GM19351 (cell line): ENCODE measurements at regions not wholly inside any gene's neighbourhood (a gene's known extent, or its start where the extent isn't known, plus 50 kb on each side); places are given as distances from the start of the nearest gene placed in this dataset.
"Not testable (repeated sequence)": the region's sequence is repeated elsewhere in the genome, so short reads cannot be mapped to it uniquely, and the experiment has no call there.

Experiments
- ATAC-seq: cut with Tn5 transposase; IDR thresholded peaks from one replicate; pipeline ENCODE4 v1.9.1; 2021; ENCODE audit warnings: mild to moderate bottlenecking, moderate library complexity; ENCODE audit not compliant: unreplicated experiment

DNA sequence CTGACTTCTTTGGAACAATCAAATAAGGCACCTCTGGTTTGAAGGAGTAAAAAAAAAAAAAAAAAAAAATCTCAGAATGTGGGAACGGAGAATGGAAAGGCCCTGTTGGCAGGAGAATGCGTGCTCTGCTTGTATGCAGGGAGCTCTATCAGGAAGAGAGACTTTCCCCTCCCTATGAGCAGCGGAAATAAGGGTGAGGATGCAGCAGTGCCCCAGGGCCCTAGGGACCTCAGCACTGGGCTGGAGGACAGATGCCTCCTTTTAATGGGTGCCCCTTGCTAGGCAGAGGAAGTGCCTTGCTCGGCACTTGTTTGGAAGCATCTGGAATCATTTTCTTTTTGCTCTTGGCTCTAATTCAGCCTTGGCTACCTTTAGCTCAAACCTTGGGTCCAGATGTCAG is 283.4 kb upstream of the NBPF12 start:
- not testable (repeated sequence) for ATAC-seq

DNA sequence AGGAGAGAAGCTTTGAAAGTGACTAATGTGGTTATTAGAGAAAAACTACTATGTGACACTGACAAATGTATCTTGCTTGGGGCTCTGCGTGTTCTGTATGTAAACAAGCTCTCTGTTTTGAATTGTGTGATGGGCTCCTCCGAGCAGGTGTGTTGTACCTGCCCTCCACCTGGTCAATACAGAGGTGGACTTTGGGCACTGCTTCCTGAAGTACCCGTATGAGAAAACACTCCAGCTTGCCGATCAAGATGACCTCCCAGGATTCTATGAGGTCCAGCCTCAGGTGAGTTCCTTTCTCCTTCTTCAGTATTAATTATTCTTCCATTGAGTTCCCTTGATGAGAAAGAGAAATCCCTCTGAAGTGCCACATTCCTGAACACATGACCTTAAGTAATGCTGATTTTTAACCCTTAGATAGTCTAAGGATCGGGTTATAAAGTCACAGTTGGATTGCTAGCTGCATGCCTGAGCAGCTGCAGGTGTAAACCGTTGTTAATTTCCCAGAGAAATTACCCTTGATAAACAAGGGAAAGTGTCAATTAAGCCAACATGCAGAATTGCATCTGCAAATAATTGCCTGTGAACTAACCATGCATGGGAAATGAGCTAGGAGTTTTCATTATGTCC is 292.0 kb upstream of the NBPF12 start:
- ATAC-seq: not testable (repeated sequence)

DNA sequence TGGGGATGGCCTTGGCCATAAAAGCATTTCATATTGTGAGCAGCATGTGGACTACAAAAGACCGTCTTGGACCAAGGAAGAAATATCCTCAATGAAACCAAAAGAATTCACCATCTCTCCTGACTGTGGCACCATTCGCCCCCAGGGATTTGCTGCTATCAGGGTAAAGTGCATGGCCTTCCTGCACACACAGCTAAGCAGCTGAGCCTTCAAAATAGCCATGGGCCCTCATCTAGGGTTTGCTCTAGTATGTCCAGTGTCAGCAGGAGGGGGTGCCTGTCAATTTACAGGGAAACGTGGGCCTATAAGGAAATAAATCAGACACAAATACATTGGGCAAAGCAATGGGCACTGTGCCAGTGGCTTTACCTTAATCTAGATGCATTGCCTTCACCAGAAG is 296.6 kb upstream of the NBPF12 start:
- ATAC-seq: not testable (repeated sequence)

DNA sequence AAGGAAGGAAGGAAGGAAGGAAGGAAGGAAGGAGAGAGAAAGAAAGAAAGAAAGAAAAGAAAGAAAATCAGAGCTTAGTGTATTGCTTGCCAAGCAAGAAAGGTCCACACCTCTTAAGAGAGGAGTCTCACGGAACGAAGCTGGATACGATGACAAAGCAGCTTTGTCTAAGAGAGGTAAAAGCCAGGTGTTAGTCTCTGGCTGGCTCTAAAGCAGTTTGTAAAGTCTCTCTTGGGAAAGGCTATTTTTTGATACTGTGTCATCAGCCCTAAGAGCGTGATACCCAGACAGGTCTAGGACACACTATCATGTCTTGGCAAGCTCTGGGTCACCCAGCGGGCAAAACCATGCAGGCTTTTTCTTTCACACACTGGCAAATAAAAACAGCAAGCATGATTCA is 297.5 kb upstream of the NBPF12 start:
- not testable (repeated sequence) for ATAC-seq

DNA sequence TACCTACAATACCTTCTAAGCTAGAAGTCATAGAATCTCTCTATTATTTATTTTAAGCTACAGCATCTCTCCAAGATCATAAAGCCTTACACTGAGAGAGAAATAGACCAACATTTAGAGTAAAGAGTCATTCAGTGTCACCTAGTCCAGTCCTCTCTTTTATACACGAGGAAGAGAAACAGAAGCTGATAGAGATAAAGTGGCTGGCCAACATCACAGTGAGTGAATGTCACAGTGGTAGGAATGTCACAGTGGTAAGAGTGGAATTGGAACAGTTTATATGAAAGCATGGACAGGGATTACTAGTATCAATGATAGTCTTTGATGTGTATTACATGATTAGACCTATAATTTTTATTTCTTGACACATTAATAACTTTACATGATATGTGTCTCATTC is 307.8 kb upstream of the NBPF12 start:
- not testable (repeated sequence) for ATAC-seq

DNA sequence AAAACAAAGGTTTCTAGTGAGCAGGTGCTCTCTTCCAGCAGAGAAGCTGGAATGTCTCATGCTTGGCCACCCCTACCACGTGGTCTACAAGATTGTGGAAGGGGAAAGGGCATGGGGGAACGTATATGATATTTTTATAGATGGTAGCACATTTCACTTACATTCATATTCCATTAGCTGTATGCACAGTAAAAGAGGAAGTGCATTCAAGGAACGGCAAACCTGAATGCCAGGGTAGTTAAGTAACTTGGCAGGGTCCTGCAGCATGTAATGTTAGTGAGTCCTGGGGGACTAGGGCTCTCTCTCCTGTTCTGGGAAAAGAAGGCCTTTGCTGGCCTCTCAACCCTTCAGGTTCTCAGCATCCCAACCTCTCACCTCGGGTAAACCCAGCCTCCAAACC is 319.5 kb upstream of the NBPF12 start:
- not testable (repeated sequence) for ATAC-seq

DNA sequence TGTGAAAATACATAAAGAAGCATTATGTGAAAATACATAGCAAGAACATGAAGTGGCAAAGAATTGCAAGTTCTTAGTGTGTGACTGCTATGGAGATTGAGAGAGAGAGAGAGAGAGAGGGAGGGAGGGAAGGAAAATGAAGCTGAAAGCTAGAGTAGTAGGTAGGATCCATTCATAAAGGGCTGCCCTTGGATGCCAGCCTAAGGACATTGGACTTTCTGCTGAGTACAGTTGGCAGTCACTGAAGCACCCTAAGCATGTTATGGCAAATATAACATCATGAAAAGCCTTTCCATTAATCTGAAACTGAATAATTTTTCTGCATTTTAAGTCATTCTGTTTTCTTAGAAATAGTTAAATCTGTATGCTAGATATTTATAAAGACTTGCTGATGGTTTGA is 333.4 kb upstream of the NBPF12 start:
- ATAC-seq: not testable (repeated sequence)

DNA sequence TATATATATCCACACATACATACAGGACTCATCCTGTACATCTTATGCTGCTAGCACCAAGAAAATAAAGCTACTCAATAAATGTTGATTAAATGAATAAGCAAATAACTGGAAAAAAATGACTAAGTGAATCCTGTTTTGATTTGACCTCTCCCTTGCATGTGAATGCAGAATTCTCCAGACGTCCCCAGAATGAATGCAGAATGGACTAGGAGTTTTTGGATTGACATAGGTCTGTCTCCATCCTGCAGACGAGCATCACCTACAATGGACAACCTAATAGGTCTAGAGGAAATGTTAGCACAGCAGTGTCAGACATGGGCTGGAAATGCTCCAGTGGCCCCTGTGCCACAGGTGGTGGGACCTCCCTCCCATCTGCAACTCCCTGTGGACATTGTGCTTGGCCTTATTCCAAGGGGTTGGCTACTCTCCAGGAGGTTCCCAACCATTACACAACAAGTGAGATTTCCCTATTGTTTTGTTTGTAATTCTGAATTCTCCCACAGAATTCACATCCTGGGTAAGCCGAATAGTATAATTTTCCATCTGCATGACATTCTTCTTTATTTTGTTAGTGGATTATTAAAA is 337.3 kb upstream of the NBPF12 start:
- ATAC-seq: not testable (repeated sequence)

DNA sequence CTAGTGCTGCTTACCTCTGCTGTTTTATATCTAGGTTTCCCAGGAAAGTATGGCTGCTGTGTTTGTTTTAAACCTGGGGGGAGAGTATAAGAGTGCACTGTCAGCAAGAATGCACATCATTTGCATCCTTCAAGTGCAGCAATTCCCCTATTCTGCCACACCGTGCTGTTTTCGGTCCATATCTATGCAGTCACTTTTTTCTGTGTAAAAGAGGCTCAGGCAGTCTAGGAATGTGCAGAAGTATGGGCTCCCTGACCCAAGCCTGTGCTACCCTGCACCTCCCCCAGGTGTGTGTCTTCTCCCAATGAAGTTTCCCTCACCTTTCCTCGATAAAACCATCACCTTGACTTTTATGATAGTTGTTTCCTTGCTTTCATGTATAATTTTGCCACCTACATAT is 338.2 kb upstream of the NBPF12 start:
- not testable (repeated sequence) for ATAC-seq

DNA sequence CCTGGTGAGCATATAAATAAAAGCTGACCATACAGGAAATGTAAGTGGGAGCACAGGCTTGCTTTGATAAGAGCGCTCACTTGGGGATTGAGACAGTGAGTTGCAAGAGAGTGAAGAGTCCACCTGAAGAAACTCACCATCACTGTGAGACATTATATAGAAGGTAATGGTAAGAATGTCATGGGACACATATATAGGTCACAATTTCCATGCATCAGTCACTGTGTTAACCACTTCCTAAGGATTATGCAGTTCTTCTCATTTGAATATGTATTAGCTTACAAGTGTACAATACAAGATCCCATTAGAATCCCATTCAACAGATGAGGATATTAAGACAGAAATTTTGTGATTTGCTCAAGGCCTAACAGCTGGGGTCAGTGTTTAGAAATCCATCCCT is 352.4 kb upstream of the NOTCH2NLA start:
- not testable (repeated sequence) for ATAC-seq

DNA sequence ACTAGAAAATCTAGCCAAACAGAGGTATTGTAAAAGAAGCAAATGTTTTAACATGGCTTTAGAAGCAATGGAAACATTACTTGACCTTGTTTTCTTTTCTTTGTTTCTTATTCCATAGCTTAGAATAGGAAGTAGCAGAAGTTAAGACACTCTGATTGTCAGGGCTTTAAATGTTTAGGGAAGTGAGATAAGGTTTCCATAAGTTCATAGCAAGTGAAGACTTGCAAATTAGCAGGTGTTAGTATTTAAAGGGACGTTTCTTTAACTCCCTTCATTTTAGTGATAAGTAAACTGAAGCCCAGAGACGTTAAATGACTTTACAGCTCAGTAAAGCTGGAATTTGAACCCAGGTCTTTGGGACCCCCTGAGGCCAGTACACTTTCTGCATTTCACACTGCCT is 338.7 kb upstream of the NOTCH2NLA start:
- not testable (repeated sequence) for ATAC-seq

DNA sequence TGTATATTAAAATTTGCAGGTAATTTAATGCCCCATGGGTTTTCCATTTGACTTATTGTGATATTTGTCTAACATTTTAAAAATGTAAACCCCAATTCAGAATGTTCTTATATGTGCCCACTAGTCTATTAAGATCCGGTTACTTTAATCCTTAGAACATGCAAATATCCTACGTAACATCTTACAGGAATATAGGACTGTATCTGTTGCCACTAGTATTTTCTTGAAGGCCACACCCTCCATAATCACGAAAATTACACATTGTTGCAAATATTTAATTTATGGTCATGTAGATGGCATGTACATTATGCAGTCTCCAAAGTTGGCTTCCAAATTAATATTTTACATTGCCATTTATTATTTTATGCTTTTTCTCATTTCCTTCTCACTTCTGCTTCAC is 329.2 kb upstream of the NOTCH2NLA start:
- not testable (repeated sequence) for ATAC-seq

DNA sequence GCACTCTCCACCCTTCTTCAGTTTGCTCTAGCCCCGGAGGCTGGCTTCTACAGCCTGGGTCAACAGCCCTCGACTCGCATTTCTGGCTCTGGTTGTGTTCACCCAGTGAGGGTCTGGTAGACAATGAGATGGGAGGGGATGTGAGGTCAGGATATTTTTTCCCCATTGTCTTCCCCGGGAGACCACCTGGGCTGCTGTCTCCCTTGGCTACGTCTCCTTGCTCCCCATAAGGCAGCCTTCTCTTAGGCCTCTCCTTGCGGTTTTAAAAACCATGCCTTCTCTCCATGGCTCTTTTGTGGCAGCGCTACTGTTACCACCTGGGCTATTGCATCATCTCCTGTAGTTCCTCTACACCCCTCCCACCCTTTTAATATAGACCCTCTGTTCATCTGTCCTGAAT is 327.6 kb upstream of the NOTCH2NLA start:
- not testable (repeated sequence) for ATAC-seq

DNA sequence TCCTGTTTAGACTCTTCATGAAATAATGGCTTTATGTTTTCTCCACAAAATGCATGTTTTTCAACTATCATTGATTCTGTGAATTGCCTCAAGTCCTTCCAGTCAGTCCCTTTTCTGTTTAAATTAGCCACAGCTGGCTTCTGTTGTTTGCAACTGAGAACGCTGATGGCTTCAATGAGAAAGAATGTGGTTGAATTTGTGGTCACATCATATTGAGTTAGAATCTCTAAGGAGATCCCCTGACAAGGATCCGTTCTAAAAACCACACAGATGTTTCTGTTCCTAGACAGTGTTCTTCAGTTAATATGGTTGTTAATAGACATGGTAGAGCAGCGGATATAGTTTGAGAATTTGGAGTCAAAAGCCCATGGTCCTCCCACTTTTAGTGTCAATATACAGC is 323.6 kb upstream of the NOTCH2NLA start:
- not testable (repeated sequence) for ATAC-seq

DNA sequence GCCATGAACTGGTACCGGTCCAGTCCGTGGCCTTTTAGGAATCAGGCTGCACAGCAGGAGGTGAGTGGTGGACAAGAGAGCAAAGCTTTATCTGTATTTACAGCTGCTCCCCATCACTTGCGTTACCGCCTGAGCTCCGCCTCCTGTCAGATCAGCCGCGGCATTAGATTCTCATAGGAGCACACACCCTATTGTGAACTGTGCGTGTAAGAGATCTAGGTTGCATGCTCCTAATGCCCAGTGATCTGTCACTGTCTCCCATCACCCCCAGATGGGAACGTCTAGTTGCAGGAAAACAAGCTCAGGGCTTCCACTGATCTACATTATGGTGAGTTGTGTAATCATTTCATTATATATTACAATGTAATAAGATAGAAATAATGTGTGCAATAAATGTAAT is 319.9 kb upstream of the NOTCH2NLA start:
- ATAC-seq: not testable (repeated sequence)

DNA sequence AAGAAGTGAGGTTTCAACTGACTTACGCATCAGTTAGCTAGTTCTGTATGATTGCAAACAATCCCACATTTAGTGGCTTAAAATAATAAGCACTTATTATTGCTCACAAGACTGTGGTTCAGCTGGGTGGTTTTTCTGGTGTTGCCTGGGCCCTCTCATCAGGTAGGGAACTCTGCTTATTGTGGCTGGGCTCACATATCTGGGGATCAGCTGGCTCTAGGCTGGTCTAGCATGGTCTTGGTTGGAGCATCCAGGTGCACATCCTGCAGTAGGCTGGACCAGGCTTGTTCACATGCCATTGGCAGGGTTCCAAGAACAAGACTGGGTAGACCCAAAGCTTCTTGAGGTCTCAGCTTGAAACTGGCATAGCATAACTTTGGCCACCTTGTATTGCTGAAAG is 317.4 kb upstream of the NOTCH2NLA start:
- not testable (repeated sequence) for ATAC-seq

DNA sequence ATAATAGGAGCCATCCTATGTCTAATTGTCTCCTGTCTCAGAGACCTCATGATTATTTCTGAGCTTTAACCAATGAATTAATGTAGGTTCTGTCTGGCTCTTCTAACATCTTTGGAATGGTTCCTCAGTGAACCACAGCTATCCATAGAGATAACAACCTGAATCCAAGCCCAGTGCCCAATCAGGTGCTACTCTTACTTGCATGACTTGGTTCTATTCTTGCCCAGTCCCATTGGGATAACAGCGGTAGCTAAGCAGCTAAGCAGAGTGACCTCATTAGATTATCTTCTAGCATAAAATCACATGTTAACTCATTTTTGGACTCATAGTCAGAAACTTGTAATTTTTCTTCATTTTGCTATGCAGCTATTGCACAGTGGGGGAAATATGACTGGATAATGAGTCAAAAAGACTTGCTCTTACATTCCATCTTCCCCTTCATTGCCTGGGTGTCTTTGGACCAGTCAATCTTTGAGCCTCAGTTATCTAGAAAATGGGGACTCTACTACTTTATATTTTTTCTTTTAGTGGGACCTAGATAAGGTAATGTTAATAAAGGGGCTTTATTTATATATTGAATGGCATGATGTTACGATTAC is 309.1 kb upstream of the NOTCH2NLA start:
- not testable (repeated sequence) for ATAC-seq

DNA sequence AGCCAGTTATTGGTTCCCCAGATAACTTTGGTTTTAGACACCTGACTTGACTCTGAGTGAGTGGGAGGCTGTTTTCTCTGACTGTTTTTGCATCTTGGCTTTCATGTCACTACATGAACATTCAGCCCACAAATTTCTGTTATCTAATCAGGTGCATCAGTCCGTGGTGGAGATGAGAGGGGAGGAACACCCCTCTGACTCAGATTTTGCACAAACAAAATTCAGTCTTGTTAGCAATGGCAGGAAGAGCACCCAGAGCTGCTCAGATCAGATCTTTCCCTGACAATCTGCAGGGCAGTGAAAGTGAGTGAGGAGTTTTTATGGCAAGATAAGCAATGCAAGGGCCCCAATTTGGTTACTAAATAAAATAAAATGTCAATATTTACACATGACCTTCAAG is 307.2 kb upstream of the NOTCH2NLA start:
- peak; percentile 72 for ATAC-seq

DNA sequence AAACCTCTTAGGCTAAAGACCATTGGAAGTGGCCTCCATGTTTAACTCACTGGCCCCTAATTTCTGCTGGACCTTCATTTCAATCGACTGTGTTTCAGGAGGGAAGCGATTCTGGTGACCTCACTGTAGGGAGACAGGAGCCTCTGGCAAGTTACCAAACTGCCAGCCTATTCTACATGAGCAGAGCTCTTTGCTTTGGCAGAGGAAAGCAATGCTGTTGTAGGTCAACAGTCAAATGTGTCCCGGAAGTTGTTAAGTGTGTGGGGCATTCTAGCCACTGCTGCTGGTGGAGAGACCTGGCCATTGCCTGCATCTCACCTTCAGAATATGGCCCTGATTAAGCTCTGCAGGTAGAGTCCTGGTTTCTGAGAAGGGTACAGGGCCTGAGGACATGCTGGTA is 306.8 kb upstream of the NOTCH2NLA start:
- peak; percentile 20 for ATAC-seq

DNA sequence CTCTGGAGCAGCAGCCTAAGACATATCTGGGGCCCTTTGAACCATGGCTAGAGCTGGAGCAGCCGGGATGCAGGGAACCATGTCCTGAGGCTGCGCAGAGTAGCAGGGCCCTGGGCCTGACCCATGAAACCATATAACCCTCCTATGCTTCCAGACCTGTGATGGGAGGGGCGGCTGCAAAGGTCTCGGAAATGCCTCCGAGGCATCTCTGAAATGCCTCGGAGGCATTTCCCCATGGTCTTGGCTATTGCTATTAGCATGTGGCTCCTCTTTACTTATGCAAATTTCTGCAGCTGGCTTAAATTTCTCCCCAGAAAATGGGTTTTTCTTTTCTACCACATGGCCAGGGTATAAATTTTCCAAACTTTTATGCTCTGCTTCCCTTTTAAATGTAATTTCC is 302.1 kb upstream of the NOTCH2NLA start:
- ATAC-seq: not testable (repeated sequence)

DNA sequence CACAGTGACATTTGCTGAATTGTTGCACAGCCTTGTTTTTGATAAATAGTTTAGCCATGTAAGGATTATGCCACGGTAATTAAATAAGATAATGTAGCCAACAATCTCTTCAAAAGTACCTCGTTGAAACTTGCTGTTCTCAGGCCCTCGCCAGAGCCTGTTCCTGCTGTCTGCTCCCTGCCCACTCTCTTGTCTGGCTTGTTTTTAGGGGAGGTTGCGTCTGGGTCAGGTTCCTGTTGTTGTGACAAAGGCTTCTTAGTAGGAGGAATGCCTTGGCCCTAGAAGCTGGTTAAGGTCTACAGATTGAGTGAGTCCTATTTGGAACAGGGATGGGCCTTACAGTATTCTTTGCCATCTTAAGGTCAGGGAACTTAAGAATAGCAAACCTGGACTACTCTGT is 294.0 kb upstream of the NOTCH2NLA start:
- not testable (repeated sequence) for ATAC-seq

DNA sequence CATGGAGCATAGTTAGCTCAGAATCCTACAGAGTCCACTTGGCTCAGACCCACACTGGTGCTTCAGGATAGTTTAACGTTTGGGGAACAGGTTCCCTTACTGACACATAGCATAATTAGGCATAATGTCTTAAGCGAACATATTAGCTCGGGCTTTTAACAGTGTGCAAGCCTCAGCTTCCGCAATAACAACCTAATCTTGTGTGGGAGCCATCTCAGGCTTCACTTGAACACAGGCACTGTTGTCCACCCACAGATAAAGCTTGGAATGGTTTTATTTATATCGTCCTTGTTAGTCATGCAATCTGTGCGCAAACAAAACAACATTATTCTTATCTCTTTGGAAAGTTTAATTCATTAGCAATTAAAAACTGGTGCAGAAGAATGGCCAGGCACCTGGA is 293.5 kb upstream of the NOTCH2NLA start:
- ATAC-seq: not testable (repeated sequence)
